ENCODE measurements at regions not wholly inside any gene's neighbourhood (a gene's known extent, or its start where the extent isn't known, plus 50 kb on each side); places are given as distances from the start of the nearest gene placed in this dataset.

DNA sequence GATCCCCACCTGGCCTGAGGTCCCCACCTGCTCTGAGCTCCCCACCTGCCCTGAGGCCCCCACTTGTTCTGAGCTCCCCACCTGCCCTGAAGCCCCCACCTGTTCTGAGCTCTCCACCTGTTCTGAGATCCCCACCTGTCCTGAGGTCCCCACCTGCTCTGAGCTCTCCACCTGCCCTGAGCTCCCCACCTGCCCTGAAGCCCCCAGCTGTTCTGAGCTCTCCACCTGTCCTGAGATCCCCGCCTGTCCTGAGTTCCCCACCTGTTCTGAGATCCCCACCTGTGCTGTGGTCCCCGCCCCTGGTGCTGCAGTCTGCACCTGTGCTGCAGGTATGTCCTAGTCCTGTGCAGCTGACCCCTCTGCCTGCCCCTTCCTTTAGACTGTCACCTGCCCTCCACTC is 561.6 kb downstream of the TCERG1L start:
- Histone ChIP-seq H3K27ac (no peak overlapping the region), H3K27me3 (peaks cover 0 to 10% (median 2%) of the 10 kb centered on the region in 7 donors), H3K36me3 (no peaks in the 10 kb centered on the region), H3K4me1 (no peaks in the 10 kb centered on the region), H3K9me3 (peaks cover 0 to 6% (median under 1%) of the 10 kb centered on the region in 11 donors), H3K4me3 (no peak overlapping the region)
- WGBS, 2 donors, result 0 to 49% methylated on average over 2 of the region's 2 CpGs
- peak in 1 of 8 donors; percentile 34 for ATAC-seq
- TF ChIP-seq, protein P1, sequence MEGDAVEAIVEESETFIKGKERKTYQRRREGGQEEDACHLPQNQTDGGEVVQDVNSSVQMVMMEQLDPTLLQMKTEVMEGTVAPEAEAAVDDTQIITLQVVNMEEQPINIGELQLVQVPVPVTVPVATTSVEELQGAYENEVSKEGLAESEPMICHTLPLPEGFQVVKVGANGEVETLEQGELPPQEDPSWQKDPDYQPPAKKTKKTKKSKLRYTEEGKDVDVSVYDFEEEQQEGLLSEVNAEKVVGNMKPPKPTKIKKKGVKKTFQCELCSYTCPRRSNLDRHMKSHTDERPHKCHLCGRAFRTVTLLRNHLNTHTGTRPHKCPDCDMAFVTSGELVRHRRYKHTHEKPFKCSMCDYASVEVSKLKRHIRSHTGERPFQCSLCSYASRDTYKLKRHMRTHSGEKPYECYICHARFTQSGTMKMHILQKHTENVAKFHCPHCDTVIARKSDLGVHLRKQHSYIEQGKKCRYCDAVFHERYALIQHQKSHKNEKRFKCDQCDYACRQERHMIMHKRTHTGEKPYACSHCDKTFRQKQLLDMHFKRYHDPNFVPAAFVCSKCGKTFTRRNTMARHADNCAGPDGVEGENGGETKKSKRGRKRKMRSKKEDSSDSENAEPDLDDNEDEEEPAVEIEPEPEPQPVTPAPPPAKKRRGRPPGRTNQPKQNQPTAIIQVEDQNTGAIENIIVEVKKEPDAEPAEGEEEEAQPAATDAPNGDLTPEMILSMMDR (IDR thresholded peaks at IDR 0.05), result no peak
- DNase-seq, result no peak
- intact Hi-C loops (cut with DNase I), result no loop called here

DNA sequence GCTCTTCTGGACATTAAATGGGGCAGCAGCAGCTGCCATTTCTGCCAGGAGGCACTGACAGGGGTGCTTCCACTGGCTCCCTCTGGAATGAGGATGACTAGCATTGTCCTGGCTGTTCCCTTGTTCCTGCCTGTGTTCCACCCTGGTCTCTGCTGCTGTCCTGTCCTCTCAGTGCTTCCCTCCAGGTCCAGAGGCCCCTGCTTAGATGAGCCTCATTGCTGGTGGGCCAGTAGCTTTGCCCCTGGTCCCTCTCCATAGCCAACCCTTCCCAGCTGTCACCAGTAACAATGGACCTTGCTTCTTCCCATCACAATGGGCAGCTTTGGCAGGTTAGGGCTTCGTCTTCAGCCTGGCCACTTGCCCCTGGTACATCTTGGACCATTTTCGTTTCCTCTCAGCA is 561.1 kb downstream of the TCERG1L start:
- intact Hi-C loops (cut with DNase I), result no loop called here
- Histone ChIP-seq H3K36me3 (no peaks in the 10 kb centered on the region), H3K9me3 (peaks cover 0 to 11% (median 6%) of the 10 kb centered on the region in 11 donors), H3K27me3 (peaks cover 0 to 5% (median 0%) of the 10 kb centered on the region in 7 donors), H3K27ac (no peak overlapping the region), H3K4me1 (no peaks in the 10 kb centered on the region), H3K4me3 (no peak overlapping the region)
- WGBS, 2 donors, result 39 to 56% methylated on average over 2 of the region's 2 CpGs
- no peak for ATAC-seq
- DNase-seq, result no peak
- TF ChIP-seq, protein P1 (IDR thresholded peaks at IDR 0.05), result no peak

DNA sequence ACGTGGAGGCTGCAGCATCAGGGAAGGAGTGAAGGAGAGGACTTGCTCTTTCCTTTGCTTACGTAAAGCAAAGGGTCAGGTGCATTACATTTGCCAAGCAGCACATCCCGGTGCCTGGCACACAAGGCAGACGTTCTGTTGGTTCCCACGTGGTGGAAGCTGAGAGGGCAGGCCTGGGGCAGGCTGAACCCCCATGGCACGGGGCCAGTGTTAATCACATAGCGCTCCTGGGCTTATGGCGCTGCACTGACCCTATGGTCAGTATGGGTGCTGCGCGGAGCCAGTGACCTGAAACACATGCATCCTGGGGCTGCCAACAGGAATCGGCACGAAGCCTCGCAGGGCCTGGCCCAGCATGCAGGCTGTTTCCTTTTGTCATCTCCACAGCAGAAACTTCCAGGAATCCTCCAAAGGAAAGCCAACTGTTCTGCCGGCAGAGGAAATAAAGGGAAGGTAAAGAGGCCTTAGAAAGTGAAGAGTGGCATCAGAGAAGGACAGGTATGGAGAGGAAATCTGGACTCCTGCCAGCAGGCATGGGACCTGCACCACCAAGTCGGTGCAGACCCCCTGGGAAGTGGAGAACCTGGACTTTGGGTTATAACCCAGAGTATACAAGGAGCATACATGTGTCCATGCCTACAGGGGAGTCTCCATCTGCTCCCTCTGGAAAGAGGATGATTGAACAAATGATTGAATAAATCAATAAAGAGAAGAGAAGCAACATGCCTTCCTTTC is 560.2 kb downstream of the TCERG1L start:
- intact Hi-C loops (cut with DNase I), result no loop called here

DNA sequence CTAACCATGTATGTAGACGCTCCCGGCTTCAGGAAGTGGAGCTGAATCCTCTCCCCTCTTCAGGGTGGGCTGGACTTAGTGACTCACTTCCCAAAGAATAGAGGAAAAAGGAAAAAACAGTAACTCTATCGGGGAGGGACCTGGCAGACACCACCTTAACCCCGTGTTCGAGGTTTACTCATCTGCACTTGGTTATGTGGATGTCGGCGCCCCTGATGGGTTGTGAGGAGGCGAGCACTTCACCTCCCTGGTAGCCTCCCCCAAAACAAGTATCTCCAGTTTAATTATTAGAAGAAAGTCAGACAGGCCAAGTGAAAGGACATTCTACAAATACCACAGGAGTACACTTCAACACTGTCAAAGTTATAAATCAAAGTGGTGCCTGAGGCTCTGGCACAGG is 559.7 kb downstream of the TCERG1L start:
- intact Hi-C loops (cut with DNase I), result no loop called here
- TF ChIP-seq, protein P1 (IDR thresholded peaks at IDR 0.05), result no peak
- 60 to 73% methylated on average over 8 of the region's 8 CpGs for WGBS, 2 donors
- Histone ChIP-seq H3K36me3 (no peaks in the 10 kb centered on the region), H3K9me3 (peaks cover 0 to 16% (median 7%) of the 10 kb centered on the region in 11 donors), H3K4me3 (no peak overlapping the region), H3K4me1 (no peaks in the 10 kb centered on the region), H3K27me3 (peaks cover 0 to 3% (median 0%) of the 10 kb centered on the region in 7 donors), H3K27ac (no peak overlapping the region)
- DNase-seq (no peak), ATAC-seq (no peak)

More for the DNA sequence above, 560.2 kb downstream of the TCERG1L start:
- Histone ChIP-seq H3K27me3 (peaks cover 0 to 3% (median 0%) of the 10 kb centered on the region in 7 donors), H3K9me3 (peaks cover 0 to 16% (median 7%) of the 10 kb centered on the region in 11 donors), H3K4me1 (no peaks in the 10 kb centered on the region), H3K4me3 (no peak overlapping the region), H3K27ac (no peak overlapping the region), H3K36me3 (no peaks in the 10 kb centered on the region)
- TF ChIP-seq, protein P1 (IDR thresholded peaks at IDR 0.05), result no peak
- WGBS, 2 donors, result 84 to 85% methylated on average over 15 of the region's 15 CpGs
- ATAC-seq (no peak), DNase-seq (no peak)
